Kidney (tissue), 13 donors: ENCODE measurements at regions not wholly inside any gene's neighbourhood (a gene's known extent, or its start where the extent isn't known, plus 50 kb on each side); places are given as distances from the start of the nearest gene placed in this dataset.

Experiments
- DNase-seq, 5 donors: peaks; one replicate each; pipeline ENCODE4 v3.0.0-alpha.2; 2013 to 2020
- FAIRE-seq: peaks from 2 replicates; lab custom pipeline; 2012; peaks lifted over from hg19 to GRCh38; lab: Jason Lieb, UNC
- H3K27ac ChIP-seq, 2 donors: one replicate each; pipeline ENCODE4 v1.7.0; 2013; ENCODE audit warnings: low read depth in 2 of 2, low read length in 2 of 2, inconsistent platforms in 1 of 2
- H3K27me3 ChIP-seq: one replicate; pipeline ENCODE4 v1.7.1; 2013; ENCODE audit warnings: low read length, inconsistent platforms; ENCODE audit not compliant: control insufficient read depth, insufficient read depth
- H3K36me3 ChIP-seq, 3 donors: one replicate each; pipeline versions ENCODE4 v1.7.0 to v1.7.1; 2013; ENCODE audit warnings: low read length in 3 of 3, control low read depth in 1 of 3, inconsistent platforms in 1 of 3; ENCODE audit not compliant: insufficient read depth in 3 of 3, control insufficient read depth in 2 of 3
- H3K4me1 ChIP-seq, 3 donors: one replicate each; pipeline versions ENCODE4 v1.7.0 to v1.7.1; 2013; ENCODE audit warnings: low read length in 3 of 3, inconsistent platforms in 1 of 3, low read depth in 1 of 3; ENCODE audit not compliant: control insufficient read depth in 2 of 3, insufficient read depth in 2 of 3
- H3K4me3 ChIP-seq, 3 donors: one replicate each; pipeline versions ENCODE4 v1.7.0 to v1.8.1; 2013; ENCODE audit warnings: low read length in 3 of 3, control low read depth in 1 of 3, inconsistent platforms in 1 of 3
- H3K9ac ChIP-seq, 3 donors: one replicate each; pipeline versions ENCODE4 v1.7.0 to v1.7.1; 2013; ENCODE audit warnings: low read length in 3 of 3, control low read depth in 1 of 3, inconsistent platforms in 1 of 3
- H3K9me3 ChIP-seq, 3 donors: one replicate each; pipeline versions ENCODE4 v1.7.0 to v1.7.1; 2013; ENCODE audit warnings: low read length in 3 of 3, control low read depth in 1 of 3, inconsistent platforms in 1 of 3; ENCODE audit not compliant: control insufficient read depth in 2 of 3, insufficient read depth in 1 of 3
- CTCF ChIP-seq: IDR thresholded peaks from 3 replicates; pipeline ENCODE4 v1.5.1; 2012; ENCODE audit warnings: mild to moderate bottlenecking, moderate library complexity, borderline replicate concordance; ENCODE audit not compliant: insufficient read depth; ENCODE audit errors: extremely low read depth
- intact Hi-C: fragments of 100-400 bp; cut with DNase I; formaldehyde crosslinking; loops from one replicate; pipeline ENCODE4 v1.11.1; 2022
- donor health status: control.
- donor health status: control.
- donor health status: control.
- donor health status: control.
- donor health status: control.
- donor health status: DM: yes; HTN: yes; CAD: no.
- donor health status: Normal renal cell carcinoma (clear cell type).

DNA sequence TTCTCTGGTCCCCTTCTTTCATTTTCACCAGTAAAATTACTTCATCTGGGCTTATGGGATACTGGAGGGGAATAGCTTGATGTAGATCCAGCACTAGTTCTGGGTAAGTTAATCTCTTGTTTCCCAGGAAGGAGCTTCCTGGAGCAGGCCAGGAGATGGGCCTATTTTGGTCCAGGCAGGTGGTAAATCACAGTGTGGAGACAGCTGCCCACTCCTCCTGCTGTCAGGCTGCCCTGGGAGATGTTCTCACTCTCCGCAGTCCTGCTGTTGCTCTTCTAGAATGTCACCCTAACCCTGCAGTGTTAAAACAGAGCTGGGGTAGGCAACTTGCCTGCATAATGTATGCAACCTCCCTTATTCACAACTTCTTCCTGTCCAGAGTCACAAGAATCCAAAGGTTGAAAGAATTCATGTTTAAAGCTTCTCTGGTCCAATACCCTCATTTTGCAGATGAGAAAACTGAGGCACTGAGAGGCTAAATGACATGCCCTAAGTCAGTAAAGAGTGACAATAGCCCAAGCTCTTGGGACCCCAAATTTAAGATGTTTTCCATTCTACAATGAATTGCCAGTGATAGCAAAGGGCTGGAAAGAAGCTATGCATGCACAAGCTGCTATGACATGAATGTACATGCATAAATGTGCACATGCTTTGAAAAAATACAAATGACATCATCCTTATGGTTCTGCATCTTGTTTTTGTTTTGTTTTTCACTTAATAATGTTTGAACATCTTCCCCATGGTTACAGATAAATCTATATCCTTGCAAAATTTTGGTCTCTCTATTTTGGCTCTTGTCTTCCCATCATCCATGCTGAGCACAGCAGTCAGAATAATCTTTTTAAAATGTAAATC lies 71.8 kb upstream of the ADRA1B start:
- DNase-seq: no peak
- no peak for TF ChIP-seq CTCF
- Histone ChIP-seq H3K9ac (no peak overlapping the region), H3K4me1 (no peaks in the 10 kb centered on the region), H3K27ac (no peak overlapping the region), H3K27me3 (no peaks in the 10 kb centered on the region), H3K4me3 (no peak overlapping the region), H3K36me3 (no peaks in the 10 kb centered on the region), H3K9me3 (no peaks in the 10 kb centered on the region)
- no peak for FAIRE-seq
- intact Hi-C loops: no loop called here

- Histone ChIP-seq H3K27ac (no peak overlapping the region), H3K9me3 (no peaks in the 10 kb centered on the region), H3K4me1 (no peaks in the 10 kb centered on the region), H3K9ac (no peak overlapping the region), H3K4me3 (no peak overlapping the region), H3K36me3 (no peaks in the 10 kb centered on the region), H3K27me3 (no peaks in the 10 kb centered on the region)
- intact Hi-C loops: no loop called here
- no peak for TF ChIP-seq CTCF
- no peak for DNase-seq
- FAIRE-seq: no peak
Measured at GRCh38 chr5:159849437-159850083, 66.7 kb upstream of the ADRA1B start.

- no peak for TF ChIP-seq CTCF
- H3K9me3 ChIP-seq: no peaks in the 10 kb centered on the region
- H3K27me3 ChIP-seq: no peaks in the 10 kb centered on the region
- FAIRE-seq: no peak
- intact Hi-C loops: no loop called here
- no peak overlapping the region for H3K27ac ChIP-seq
- H3K4me3 ChIP-seq: no peak overlapping the region
- no peaks in the 10 kb centered on the region for H3K4me1 ChIP-seq
- H3K36me3 ChIP-seq: no peaks in the 10 kb centered on the region
- no peak overlapping the region for H3K9ac ChIP-seq
- peak in 4 of 5 donors; percentile 56 to 77 (median 72) for DNase-seq
Measured at GRCh38 chr5:159850160-159850559, 66.1 kb upstream of the ADRA1B start.
